ENCODE measurements at regions not wholly inside any gene's neighbourhood (a gene's known extent, or its start where the extent isn't known, plus 50 kb on each side); places are given as distances from the start of the nearest gene placed in this dataset.

DNA sequence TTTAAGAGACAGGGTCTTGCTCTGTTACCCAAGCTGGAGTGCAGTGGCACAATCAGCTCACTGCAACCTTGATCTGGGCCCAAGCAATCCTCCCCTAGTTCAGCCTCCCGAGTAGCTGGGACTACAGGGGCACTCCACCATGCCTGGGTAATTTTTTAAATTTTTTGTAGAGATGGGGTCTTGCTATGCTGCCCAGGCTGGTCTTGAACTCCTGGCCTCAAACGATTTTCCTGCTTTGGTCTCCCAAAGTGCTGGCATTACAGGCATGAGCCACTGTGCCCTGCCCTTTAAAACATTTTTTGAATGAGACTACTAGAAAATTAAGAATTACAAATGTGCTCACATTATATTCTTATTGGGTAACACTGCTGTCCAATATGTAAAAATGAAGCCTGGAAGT, 161.7 kb upstream of the FAM20A start:
- TF ChIP-seq, protein P1, sequence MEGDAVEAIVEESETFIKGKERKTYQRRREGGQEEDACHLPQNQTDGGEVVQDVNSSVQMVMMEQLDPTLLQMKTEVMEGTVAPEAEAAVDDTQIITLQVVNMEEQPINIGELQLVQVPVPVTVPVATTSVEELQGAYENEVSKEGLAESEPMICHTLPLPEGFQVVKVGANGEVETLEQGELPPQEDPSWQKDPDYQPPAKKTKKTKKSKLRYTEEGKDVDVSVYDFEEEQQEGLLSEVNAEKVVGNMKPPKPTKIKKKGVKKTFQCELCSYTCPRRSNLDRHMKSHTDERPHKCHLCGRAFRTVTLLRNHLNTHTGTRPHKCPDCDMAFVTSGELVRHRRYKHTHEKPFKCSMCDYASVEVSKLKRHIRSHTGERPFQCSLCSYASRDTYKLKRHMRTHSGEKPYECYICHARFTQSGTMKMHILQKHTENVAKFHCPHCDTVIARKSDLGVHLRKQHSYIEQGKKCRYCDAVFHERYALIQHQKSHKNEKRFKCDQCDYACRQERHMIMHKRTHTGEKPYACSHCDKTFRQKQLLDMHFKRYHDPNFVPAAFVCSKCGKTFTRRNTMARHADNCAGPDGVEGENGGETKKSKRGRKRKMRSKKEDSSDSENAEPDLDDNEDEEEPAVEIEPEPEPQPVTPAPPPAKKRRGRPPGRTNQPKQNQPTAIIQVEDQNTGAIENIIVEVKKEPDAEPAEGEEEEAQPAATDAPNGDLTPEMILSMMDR (IDR thresholded peaks at IDR 0.05), result no peak
- no peak for TF ChIP-seq POLR2A (IDR thresholded peaks at IDR 0.05)

Data from testis (tissue), 2 donors.